Anterior cingulate cortex (tissue), 58 donors: ENCODE measurements at regions not wholly inside any gene's neighbourhood (a gene's known extent, or its start where the extent isn't known, plus 50 kb on each side); places are given as distances from the start of the nearest gene placed in this dataset.
"Not testable (repeated sequence)": the region's sequence is repeated elsewhere in the genome, so short reads cannot be mapped to it uniquely, and the experiment has no call there.

ENCODE experiments used
- DNase-seq, 58 donors: peaks; one replicate each; lab custom pipeline; 2025; lab: John Stamatoyannopoulos, UW

GRCh38 chr2:195572895-195573683 lies 83.9 kb upstream of the SLC39A10 start:
- peak in 3 of 58 donors; percentile 4 to 29 (median 18) for DNase-seq

- DNase-seq: no peak
These were observed 86.7 kb upstream of the SLC39A10 start for GRCh38 chr2:195570329-195570728.

GRCh38 chr2:195569255-195569654 lies 87.8 kb upstream of the SLC39A10 start:
- DNase-seq: no peak

- not testable (repeated sequence) for DNase-seq
These were observed 92.3 kb upstream of the SLC39A10 start for GRCh38 chr2:195564625-195565135.

GRCh38 chr2:195563857-195564512 lies 93.0 kb upstream of the SLC39A10 start:
- DNase-seq: no peak

GRCh38 chr2:195562570-195563566 lies 94.2 kb upstream of the SLC39A10 start:
- no peak for DNase-seq

GRCh38 chr2:195561116-195561921 lies 95.7 kb upstream of the SLC39A10 start:
- DNase-seq: no peak

- no peak for DNase-seq
These were observed 96.7 kb upstream of the SLC39A10 start for GRCh38 chr2:195560209-195560895.

- DNase-seq: peak in 1 of 58 donors; percentile 22
These were observed 97.6 kb upstream of the SLC39A10 start for GRCh38 chr2:195559431-195559914.

GRCh38 chr2:195555971-195556370 lies 101.1 kb upstream of the SLC39A10 start:
- no peak for DNase-seq

GRCh38 chr2:195552581-195552980 lies 104.4 kb upstream of the SLC39A10 start:
- no peak for DNase-seq

- DNase-seq: no peak
These were observed 108.7 kb upstream of the SLC39A10 start for GRCh38 chr2:195548198-195548940.

- not testable (repeated sequence) for DNase-seq
These were observed 109.7 kb upstream of the SLC39A10 start for GRCh38 chr2:195547268-195547840.

- DNase-seq: no peak
These were observed 111.2 kb upstream of the SLC39A10 start for GRCh38 chr2:195545811-195546210.

GRCh38 chr2:195543902-195544894 lies 112.8 kb upstream of the SLC39A10 start:
- DNase-seq: no peak

GRCh38 chr2:195543063-195543462 lies 114.0 kb upstream of the SLC39A10 start:
- no peak for DNase-seq
